Astrocyte (in vitro differentiated cells and primary cell): ENCODE measurements at regions not wholly inside any gene's neighbourhood (a gene's known extent, or its start where the extent isn't known, plus 50 kb on each side); places are given as distances from the start of the nearest gene placed in this dataset.

Experiments
- EZH2 ChIP-seq: IDR thresholded peaks from 2 replicates; pipeline ENCODE4 v1.6.1; 2012; ENCODE audit warnings: mild to moderate bottlenecking, low read length, inconsistent platforms; ENCODE audit not compliant: insufficient read depth
- TF ChIP-seq, protein P1 (sequence below): IDR thresholded peaks from 2 replicates; pipeline ENCODE4 v1.5.1; 2011; ENCODE audit warnings: low read depth, mild to moderate bottlenecking, inconsistent platforms, low read length, moderate library complexity; ENCODE audit not compliant: insufficient read depth

GRCh38 chr5:173800340-173800739 lies 87.8 kb upstream of the CPEB4 start:
- TF ChIP-seq, protein P1, sequence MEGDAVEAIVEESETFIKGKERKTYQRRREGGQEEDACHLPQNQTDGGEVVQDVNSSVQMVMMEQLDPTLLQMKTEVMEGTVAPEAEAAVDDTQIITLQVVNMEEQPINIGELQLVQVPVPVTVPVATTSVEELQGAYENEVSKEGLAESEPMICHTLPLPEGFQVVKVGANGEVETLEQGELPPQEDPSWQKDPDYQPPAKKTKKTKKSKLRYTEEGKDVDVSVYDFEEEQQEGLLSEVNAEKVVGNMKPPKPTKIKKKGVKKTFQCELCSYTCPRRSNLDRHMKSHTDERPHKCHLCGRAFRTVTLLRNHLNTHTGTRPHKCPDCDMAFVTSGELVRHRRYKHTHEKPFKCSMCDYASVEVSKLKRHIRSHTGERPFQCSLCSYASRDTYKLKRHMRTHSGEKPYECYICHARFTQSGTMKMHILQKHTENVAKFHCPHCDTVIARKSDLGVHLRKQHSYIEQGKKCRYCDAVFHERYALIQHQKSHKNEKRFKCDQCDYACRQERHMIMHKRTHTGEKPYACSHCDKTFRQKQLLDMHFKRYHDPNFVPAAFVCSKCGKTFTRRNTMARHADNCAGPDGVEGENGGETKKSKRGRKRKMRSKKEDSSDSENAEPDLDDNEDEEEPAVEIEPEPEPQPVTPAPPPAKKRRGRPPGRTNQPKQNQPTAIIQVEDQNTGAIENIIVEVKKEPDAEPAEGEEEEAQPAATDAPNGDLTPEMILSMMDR: no peak
- TF ChIP-seq EZH2: no peak
